GM12865 (cell line): ENCODE measurements at regions not wholly inside any gene's neighbourhood (a gene's known extent, or its start where the extent isn't known, plus 50 kb on each side); places are given as distances from the start of the nearest gene placed in this dataset.

Experiments used
- DNase-seq: peaks from one replicate; pipeline ENCODE4 v3.0.0; 2010; ENCODE audit warnings: low read depth
- H3K4me3 ChIP-seq: 2 replicates; pipeline ENCODE4 v1.5.1; 2011; ENCODE audit warnings: mild to moderate bottlenecking, low read depth, low read length, control low read depth
- CTCF ChIP-seq: IDR thresholded peaks from 2 replicates; pipeline ENCODE4 v1.5.1; 2011; ENCODE audit warnings: low read length, control low read depth, low read depth, inconsistent platforms; ENCODE audit not compliant: insufficient read depth; ENCODE audit errors: missing control alignments

GRCh38 chr6:82097676-82098075, 149.9 kb downstream of the IBTK start:
- H3K4me3 ChIP-seq = no peak overlapping the region
- DNase-seq = no peak
- TF ChIP-seq CTCF = no peak

GRCh38 chr6:82095091-82095490, 152.5 kb downstream of the IBTK start:
- H3K4me3 ChIP-seq = no peak overlapping the region
- TF ChIP-seq CTCF = no peak
- DNase-seq = no peak

GRCh38 chr6:82094166-82094806, 153.3 kb downstream of the IBTK start:
- DNase-seq = no peak
- no peak for TF ChIP-seq CTCF
- no peak overlapping the region for H3K4me3 ChIP-seq

GRCh38 chr6:82088978-82089771, 158.4 kb downstream of the IBTK start:
- no peak for TF ChIP-seq CTCF
- no peak for DNase-seq
- H3K4me3 ChIP-seq = no peak overlapping the region

- no peak for DNase-seq
- H3K4me3 ChIP-seq = no peak overlapping the region
- TF ChIP-seq CTCF = no peak
Observed at GRCh38 chr6:82086944-82087343, 160.6 kb downstream of the IBTK start.

GRCh38 chr6:82085701-82086100, 161.8 kb downstream of the IBTK start:
- H3K4me3 ChIP-seq = no peak overlapping the region
- DNase-seq = no peak
- TF ChIP-seq CTCF = no peak
